GM13976 (cell line): ENCODE measurements at regions not wholly inside any gene's neighbourhood (a gene's known extent, or its start where the extent isn't known, plus 50 kb on each side); places are given as distances from the start of the nearest gene placed in this dataset.
"Not testable (repeated sequence)": the region's sequence is repeated elsewhere in the genome, so short reads cannot be mapped to it uniquely, and the experiment has no call there.

Experiments used
- DNase-seq: peaks from one replicate; pipeline ENCODE4 v3.0.0; 2012; ENCODE audit warnings: low spot score
- CTCF ChIP-seq: IDR thresholded peaks from 2 replicates; pipeline ENCODE4 v1.5.1; 2012; ENCODE audit warnings: borderline replicate concordance, mild to moderate bottlenecking; ENCODE audit not compliant: insufficient read depth; ENCODE audit errors: extremely low read depth, missing control alignments, control extremely low read depth
- in situ Hi-C: fragments of 300-500 bp; cut with MboI; formaldehyde crosslinking; loops from one replicate; pipeline ENCODE4 v1.12.0; 2022; ENCODE audit warnings: low sequenced_read_pairs, mixed read lengths, inconsistent platforms; ENCODE audit not compliant: unreplicated experiment

DNA sequence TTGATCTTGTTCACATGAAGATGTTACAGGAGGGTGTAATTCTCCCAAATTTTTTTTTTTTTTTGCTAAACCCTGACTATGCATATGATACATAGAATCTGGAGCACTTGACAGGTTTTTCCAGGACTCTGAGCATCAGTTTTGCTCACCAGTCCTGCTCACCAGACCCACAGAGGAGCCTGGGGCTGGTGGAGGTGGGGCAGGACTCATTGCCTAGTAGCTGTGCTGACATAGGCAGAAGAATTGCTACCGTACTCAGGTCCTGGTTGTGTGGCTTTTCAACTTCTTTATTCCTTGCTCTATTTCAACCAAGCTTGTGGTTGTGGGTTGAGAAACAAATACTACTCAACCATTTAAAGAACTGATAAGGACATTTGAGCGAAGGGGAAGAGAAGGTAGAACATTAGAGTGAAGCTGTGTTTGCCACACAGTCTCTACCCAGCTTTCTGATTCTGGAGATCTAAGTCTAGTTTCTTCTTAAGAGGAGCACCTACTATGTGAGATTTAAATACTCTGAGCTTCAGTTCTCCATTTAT, 212.4 kb downstream of the UTP18 start:
- in situ Hi-C loops = no loop called here
- no peak for DNase-seq
- TF ChIP-seq CTCF = no peak

DNA sequence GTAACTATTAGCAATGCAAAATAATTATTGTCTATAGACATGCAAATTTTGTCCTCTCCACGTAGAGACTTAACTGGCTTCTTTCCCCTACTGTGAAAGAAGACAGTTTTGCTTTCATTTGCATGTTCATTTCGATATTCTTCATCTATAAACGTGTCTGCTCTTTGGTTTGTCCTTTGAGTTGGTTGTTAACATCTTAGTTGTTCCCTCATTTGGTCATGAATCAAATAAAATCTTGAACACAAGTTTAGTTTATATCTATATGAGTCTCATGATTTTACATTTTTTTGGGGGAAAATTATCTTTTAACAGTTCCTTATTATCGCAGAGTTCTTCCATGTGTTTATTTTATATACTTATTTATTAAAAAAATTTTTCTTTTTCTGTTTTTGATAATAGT, 214.4 kb downstream of the UTP18 start:
- in situ Hi-C loops = no loop called here
- no peak for DNase-seq

GRCh38 chr17:51475730-51476129, 215.4 kb downstream of the UTP18 start:
- DNase-seq = no peak
- no peak for TF ChIP-seq CTCF
- in situ Hi-C loops = no loop called here

More for the DNA sequence above, 214.4 kb downstream of the UTP18 start:
- TF ChIP-seq CTCF = no peak

GRCh38 chr17:51479303-51479702, 219.0 kb downstream of the UTP18 start:
- in situ Hi-C loops = no loop called here
- TF ChIP-seq CTCF = no peak
- no peak for DNase-seq

DNA sequence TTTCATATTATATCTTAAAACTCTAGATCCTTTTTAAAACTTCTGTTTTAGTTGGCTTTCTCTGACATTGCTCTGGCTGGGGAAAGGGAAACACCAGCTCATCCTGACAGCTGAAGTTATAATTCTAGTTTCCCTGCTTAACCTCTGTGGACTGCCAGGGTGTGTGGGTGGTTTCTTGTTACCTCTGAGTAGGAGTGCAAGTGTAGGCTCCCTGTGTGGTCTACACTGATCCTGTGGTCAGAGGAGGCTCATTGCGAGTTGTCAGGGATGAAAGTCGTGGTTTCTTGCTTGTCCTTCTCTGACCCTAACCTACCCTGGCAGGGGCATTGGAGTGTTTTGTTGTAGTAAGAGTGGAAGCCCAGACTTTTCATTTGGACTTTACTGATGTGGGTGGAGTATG, 221.0 kb downstream of the UTP18 start:
- in situ Hi-C loops = no loop called here
- no peak for TF ChIP-seq CTCF

GRCh38 chr17:51482248-51482647, 221.9 kb downstream of the UTP18 start:
- DNase-seq, in situ Hi-C loops: not testable (repeated sequence)

More for the DNA sequence above, 221.0 kb downstream of the UTP18 start:
- DNase-seq = no peak

DNA sequence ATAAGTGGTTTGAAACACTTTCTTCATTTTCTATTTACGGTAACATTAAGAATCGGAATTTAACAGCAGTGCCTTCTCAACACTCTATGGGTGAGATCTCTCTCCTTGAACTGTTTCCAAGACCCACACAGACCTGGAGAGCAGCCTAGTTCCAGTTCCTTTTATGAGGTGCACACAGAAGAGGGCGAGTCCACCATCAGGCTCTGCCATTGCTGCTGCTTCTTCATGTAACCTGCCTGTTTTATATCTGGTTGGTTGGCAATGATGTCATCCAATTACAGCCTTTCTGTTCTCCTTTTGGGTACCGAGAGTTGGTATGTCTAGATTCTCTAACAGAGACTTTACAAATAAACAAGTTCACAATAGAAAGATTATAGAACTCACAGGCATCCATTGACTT, 225.7 kb downstream of the UTP18 start:
- no peak for TF ChIP-seq CTCF
- in situ Hi-C loops = no loop called here
- DNase-seq = no peak
